Urinary bladder (tissue), 3 donors: ENCODE measurements at regions not wholly inside any gene's neighbourhood (a gene's known extent, or its start where the extent isn't known, plus 50 kb on each side); places are given as distances from the start of the nearest gene placed in this dataset.
A peak's percentile ranks its signal among the peaks of the same experiment; 100 is the strongest.
"Not testable (repeated sequence)": the region's sequence is repeated elsewhere in the genome, so short reads cannot be mapped to it uniquely, and the experiment has no call there.

Experiments
- DNase-seq: peaks from one replicate; pipeline ENCODE4 v3.0.0-alpha.2; 2015; ENCODE audit errors: extremely low spot score
- H3K27ac ChIP-seq: one replicate; pipeline ENCODE4 v1.5.1; 2013; ENCODE audit warnings: low read depth, mild to moderate bottlenecking, moderate library complexity
- H3K36me3 ChIP-seq: one replicate; pipeline ENCODE4 v1.6.1; 2013; ENCODE audit warnings: mild to moderate bottlenecking, moderate library complexity; ENCODE audit not compliant: insufficient read depth
- H3K4me1 ChIP-seq: one replicate; pipeline ENCODE4 v1.6.1; 2013; ENCODE audit warnings: mild to moderate bottlenecking, moderate library complexity; ENCODE audit not compliant: insufficient read depth
- H3K4me3 ChIP-seq: one replicate; pipeline ENCODE4 v1.5.1; 2013; ENCODE audit warnings: low read depth, low read length
- WGBS: extraction: QIAGEN DNeasy Blood & Tissue Kit; methylation state at CpG from one replicate; pipeline ENCODE4 v1.1.7; 2013; 5-methylcytosine and 5-hydroxymethylcytosine counted together
- donor health status: healthy with polysubstance abuse.
- donor health status: healthy.

DNA sequence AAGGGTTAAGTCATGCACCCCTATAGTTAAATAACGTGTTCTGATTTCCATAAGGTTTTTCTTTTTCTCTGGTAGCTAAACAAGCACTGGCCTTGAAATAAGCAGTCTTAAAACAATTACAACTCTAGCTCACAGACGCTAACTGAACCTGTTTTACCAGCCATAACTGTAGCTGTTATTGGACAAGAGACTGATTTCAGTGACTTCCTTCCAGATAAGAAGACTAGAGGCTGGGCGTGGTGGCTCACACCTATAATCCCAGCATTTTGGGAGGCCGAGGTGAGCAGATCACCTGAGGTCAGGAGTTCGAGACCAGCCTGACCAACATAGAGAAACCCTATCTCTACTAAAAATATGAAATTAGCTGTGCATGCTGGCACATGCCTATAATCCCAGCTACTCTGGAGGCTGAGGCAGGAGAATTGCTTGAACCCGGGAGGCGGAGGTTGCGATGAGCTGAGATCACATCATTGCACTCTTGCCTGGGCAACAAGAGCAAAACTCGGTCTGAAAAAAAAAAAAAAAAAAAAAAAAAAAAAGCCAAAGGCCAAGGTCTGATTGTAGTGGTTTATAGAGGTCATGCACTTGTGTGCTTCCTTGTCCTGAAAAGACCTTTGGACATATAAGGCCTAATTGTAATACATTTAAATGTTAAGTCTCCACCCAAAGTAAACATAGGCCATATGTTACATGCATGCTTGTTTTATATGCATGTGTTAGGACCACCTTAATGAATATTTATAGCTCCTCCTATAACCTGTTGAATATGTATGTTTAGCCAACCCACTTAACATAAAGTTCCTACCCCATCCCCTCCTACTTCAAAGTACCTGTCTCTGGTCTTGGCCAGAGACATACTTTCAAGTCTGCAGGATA is 319.5 kb upstream of the CA10 start:
- Histone ChIP-seq H3K27ac (no peak overlapping the region), H3K36me3 (no peaks in the 10 kb centered on the region), H3K4me3 (no peak overlapping the region), H3K4me1 (no peaks in the 10 kb centered on the region)
- 85% methylated on average over 9 of the region's 9 CpGs for WGBS
- no peak for DNase-seq

DNA sequence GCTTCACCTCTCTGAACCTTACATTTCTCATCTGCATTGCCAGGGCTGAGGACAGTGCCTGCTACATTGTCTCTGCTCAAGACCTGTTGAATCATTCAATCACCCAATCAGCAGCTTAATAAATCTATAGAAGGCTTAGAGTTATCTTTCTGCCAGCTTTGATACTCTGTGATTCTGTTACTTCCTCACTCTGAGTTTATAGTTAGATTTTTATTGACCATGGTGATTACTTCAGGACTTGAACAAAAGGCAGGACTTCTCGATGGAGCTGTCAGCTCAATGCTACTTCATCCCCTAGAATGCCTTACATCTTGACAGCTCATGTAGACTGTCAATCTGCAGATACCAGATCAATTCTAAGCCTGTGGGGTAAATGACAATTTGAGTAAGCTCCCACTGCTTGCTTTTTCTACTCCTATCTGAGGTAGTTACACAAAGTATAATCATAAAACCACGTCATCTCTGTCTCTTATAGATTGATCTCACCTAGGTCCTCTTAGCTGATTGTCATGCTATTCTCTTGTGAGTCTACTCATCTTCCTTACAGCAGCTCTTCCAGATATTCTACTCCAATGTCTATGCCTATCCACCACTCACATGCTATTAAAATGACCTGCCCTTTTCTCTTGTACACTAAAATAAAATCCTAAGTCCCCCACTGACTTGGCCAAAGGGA is 318.3 kb upstream of the CA10 start:
- no peak for DNase-seq
- H3K36me3 ChIP-seq, result no peaks in the 10 kb centered on the region
- H3K4me3 ChIP-seq, result no peak overlapping the region
- 55% methylated on average over 2 of the region's 2 CpGs for WGBS
- H3K27ac ChIP-seq, result no peak overlapping the region
- no peaks in the 10 kb centered on the region for H3K4me1 ChIP-seq

DNA sequence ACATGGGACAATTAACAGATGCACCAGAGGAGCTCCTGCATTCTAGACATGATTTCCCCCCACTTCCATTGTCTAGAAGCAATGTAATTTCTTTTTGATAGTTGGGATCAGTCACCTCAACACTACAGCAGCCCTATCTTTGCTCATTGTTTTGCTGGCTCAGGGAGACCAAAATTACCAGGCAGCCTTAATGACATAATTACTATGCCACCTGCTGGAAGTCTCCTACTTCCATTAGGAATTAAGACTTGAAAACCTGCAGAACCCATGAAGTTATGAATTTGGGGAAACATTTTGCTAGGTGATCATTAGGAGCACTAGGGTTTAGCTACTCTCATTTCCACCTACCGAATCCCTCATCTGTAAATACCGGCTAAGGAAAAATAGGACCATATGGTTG is 312.0 kb upstream of the CA10 start:
- Histone ChIP-seq H3K4me1 (no peaks in the 10 kb centered on the region), H3K4me3 (no peak overlapping the region), H3K36me3 (no peaks in the 10 kb centered on the region), H3K27ac (no peak overlapping the region)
- 94% methylated on average over 2 of the region's 2 CpGs for WGBS
- DNase-seq, result no peak

DNA sequence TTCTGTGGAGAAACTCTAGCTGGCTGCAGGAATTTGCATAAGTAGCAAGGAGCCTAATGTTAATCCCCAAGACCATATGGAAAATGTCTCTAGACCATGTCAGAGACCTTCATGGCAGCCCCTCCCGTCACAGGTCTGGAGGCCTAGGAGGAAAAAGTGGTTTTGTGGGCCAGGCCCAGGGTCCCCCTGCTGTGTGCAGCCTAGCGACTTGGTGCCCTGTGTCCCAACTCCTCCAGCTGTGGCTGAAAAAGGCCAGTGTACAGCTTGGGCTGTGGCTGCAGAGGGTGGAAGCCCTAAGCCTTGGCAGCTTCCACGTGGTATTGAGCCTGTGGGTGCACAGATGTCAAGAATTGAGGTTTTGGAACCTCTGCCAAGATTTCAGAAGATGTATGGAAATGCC is 306.9 kb upstream of the CA10 start:
- no peak overlapping the region for H3K27ac ChIP-seq
- no peak for DNase-seq
- no peaks in the 10 kb centered on the region for H3K36me3 ChIP-seq
- no peak overlapping the region for H3K4me3 ChIP-seq
- 71% methylated on average over 3 of the region's 3 CpGs for WGBS
- no peaks in the 10 kb centered on the region for H3K4me1 ChIP-seq

DNA sequence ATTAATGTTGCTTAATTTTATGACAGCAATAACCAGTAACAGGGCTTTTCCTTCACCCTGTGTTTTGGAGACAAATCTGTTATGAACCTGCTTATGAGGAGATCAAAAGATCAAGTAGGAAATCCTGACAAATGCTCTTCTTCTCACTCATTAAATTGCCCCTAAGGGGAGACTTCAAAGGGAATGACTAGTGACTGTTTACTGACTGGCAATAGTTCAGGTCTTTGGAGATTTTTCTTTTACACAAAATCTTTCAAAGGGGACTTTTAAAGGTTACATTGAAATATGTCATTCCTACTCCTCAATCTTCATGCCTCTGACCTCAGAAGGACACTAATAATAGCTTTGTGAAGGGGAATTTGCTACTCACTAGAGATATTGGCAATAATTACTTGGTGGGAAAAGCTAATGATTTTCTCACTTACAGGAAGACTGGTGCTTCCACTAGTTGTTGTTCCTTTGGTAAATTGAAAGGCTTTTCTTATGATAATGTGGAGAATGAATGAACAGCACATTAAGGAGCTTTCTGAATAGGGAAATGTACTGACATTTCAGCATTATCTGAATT is 292.9 kb upstream of the CA10 start:
- Histone ChIP-seq H3K4me1 (no peaks in the 10 kb centered on the region), H3K4me3 (no peak overlapping the region), H3K36me3 (no peaks in the 10 kb centered on the region), H3K27ac (no peak overlapping the region)
- no peak for DNase-seq

DNA sequence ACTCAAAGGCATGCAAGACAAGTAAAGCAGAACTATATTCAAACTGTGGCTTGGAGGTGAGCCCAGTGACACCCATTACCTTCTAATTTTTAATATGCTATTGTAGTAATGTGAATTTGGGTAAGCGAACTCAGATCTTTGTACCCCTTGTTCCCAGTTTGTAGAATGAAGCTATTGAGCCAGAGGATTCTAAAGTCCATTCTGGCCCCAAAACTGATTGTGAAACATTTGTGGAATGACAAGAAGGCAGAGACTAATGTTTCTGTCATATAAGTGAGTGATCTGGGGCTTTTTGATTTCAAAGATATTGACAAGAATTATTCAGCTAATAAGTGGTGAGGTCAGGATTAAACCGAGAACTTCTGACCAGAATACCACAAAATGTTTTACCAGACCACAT is 283.8 kb upstream of the CA10 start:
- Histone ChIP-seq H3K36me3 (no peaks in the 10 kb centered on the region), H3K27ac (no peak overlapping the region), H3K4me1 (no peaks in the 10 kb centered on the region), H3K4me3 (no peak overlapping the region)
- 93% methylated on average over 2 of the region's 2 CpGs for WGBS
- DNase-seq, result no peak

DNA sequence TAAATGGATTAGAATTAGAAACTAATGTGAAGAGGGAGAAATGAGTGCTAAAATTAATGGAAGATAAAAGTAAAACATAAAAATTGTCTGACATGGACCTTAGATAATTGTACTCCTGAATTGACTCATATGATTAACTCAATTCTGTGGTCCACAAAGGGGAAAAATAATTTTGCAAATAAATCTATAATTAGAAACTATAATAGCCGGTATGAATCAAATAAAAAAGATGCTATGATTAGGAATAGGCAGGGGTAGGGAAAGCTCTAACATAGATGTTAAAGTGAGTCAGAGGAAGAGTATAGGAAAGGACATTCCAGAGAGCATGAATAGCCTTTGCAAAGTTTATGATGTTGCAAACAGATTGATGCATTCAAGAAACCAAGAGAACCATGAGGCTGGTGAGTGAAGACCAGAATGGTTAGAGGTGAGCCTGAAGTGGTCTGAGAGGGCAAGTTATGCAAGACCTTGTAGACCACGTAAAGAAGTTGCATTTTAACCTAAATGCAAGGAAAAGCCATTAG is 262.1 kb upstream of the CA10 start:
- Histone ChIP-seq H3K27ac (no peak overlapping the region), H3K4me1 (no peaks in the 10 kb centered on the region), H3K36me3 (no peaks in the 10 kb centered on the region), H3K4me3 (no peak overlapping the region)
- DNase-seq, result no peak
- WGBS, result 76% methylated on average over 2 of the region's 2 CpGs

DNA sequence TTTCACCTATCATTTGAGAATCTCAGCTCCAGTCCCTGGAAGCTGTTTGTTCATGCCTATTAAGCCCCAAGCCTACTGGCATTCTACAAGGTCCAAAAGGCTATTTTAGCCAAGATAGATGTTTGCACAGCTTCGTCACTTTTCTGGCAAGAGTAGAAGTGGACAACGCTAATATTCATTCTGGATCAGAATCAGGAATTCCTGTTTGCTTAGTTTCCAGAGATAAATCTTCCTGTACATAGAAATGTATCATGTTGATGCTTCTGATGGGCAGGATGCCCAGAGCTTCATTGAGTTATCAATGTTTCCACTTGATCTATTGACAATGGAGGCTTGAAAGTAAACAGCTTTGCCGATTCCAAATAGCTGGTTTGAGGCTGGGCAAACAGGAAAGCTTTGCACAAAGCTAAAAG is 260.7 kb upstream of the CA10 start:
- DNase-seq, result no peak
- WGBS, result 14% methylated on average over 3 of the region's 3 CpGs
- Histone ChIP-seq H3K36me3 (no peaks in the 10 kb centered on the region), H3K4me1 (no peaks in the 10 kb centered on the region), H3K4me3 (no peak overlapping the region), H3K27ac (no peak overlapping the region)

DNA sequence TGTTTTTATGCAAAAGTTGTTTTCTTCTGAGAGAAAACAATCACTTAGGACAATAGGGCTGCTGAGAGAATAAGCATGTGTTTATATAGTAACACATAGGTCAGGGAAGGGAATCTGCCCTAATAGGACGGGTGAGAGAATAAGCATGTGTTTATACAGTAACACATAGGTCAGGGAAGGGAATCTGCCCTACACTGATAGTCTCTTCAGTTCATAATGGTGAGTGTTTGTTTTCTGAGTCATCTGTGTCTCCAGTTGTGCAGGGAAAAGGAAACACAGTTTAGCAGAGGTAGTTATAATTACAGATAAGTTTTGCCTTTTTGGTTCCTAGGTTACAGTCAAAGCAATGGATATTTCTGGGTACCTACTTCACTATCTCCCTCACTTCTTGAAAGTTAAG is 252.3 kb upstream of the CA10 start:
- DNase-seq, result no peak
- Histone ChIP-seq H3K4me3 (no peak overlapping the region), H3K27ac (no peak overlapping the region), H3K4me1 (no peaks in the 10 kb centered on the region), H3K36me3 (no peaks in the 10 kb centered on the region)
- 28% methylated on average over 1 of the region's 1 CpG for WGBS

DNA sequence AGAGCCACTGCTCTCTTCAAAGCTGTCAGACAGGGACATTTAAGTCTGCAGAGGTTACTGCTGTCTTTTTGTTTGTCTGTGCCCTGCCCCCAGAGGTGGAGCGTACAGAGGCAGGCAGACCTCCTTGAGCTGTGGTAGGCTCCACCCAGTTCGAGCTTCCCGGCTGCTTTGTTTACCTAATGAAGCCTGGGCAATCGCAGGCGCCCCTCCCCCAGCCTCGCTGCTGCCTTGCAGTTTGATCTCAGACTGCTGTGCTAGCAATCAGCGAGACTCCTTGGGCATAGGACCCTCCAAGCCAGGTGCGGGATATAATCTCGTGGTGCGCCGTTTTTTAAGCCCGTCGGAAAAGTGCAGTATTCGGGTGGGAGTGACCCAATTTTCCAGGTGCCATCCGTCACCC is 250.7 kb upstream of the CA10 start:
- not testable (repeated sequence) for H3K36me3 ChIP-seq, H3K27ac ChIP-seq, H3K4me3 ChIP-seq, H3K4me1 ChIP-seq, DNase-seq
- 75% methylated on average over 15 of the region's 15 CpGs for WGBS

DNA sequence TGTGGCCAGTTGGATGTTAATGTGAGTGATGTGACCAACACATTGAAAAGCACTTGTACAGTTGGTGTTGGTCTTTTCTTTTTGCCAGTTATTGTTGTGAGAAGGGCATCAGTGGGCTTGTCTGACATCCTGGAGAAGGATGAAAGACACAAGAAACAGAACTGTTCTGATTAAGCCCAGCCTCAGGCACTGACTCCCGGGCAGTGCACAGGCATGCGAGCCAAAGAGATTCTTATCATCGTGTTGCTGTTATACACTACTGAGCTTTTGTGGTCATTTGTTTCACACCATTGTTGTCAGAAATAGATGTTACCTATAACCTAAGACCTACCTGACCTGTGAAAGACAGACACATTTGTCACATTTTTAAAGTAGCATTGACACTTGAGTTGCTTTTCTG is 236.8 kb upstream of the CA10 start:
- DNase-seq, result no peak
- no peaks in the 10 kb centered on the region for H3K36me3 ChIP-seq
- no peak overlapping the region for H3K27ac ChIP-seq
- H3K4me3 ChIP-seq, result no peak overlapping the region
- WGBS, result 62% methylated on average over 3 of the region's 3 CpGs
- no peaks in the 10 kb centered on the region for H3K4me1 ChIP-seq

DNA sequence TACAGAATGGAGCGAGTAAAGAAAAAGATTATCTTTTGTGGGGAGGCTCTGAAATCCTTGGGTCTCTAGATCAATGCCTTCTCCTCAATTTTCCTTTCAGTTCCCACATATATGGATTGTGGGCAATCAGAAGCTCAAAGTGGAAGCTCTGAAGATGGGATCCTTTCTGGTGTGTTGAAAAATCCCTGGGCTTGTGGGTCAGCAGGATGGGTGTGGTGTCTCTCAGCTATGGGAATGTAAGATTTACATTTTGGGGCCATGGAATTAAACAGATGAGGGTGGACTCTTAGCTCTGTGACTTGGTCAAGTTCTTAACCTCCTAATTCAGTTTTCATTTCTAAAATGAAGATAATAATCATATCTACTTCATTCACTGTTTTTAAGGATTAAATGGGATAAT is 231.9 kb upstream of the CA10 start:
- Histone ChIP-seq H3K4me3 (no peak overlapping the region), H3K27ac (no peak overlapping the region), H3K36me3 (no peaks in the 10 kb centered on the region), H3K4me1 (no peaks in the 10 kb centered on the region)
- DNase-seq, result no peak
- WGBS, result 94% methylated on average over 1 of the region's 1 CpG

DNA sequence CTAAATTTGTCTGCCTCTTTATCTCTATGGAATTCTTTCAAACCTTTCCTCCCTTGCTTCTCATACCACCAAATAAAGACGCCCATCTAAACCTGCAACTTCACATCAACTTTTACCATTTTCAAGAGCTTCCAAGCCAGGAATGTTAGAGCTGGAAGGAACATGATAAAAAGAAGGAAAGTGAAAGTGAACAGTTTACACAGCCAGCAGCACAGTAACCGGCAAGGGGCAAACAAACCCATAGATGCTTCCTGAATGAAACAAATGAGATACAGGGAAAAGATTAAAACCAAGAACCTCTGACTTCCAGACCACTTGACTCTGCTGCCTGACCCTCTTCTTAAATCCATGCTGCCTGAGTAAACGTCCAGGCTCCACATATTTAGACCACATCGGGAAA is 231.1 kb upstream of the CA10 start:
- no peak overlapping the region for H3K27ac ChIP-seq
- WGBS, result 47% methylated on average over 4 of the region's 4 CpGs
- no peaks in the 10 kb centered on the region for H3K36me3 ChIP-seq
- DNase-seq, result no peak
- peak overlapping the region; percentile 12 for H3K4me3 ChIP-seq
- H3K4me1 ChIP-seq, result no peaks in the 10 kb centered on the region

DNA sequence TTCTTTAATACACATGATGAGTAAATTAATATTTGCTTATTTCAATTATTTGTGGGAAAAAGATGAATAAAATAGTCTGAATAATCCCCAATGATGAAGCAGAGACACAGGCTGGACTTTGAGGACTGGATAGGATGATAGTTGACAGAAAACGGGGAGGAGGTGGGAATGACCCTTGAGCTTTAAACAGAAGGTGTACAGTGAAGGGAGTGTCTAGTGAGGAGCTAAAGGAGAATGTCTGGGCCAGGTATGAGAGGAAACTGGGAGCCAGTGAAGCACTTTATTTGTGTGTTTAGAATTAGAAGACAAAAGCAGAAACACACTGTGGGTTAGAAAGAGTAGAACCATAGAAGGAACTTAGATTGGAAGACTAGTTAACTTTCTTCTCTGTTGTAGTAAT is 230.4 kb upstream of the CA10 start:
- no peaks in the 10 kb centered on the region for H3K36me3 ChIP-seq
- H3K27ac ChIP-seq, result no peak overlapping the region
- no peaks in the 10 kb centered on the region for H3K4me1 ChIP-seq
- H3K4me3 ChIP-seq, result no peak overlapping the region
- 77% methylated on average over 1 of the region's 1 CpG for WGBS
- DNase-seq, result no peak
